ENCODE measurements at regions not wholly inside any gene's neighbourhood (a gene's known extent, or its start where the extent isn't known, plus 50 kb on each side); places are given as distances from the start of the nearest gene placed in this dataset.
"Not testable (repeated sequence)": the region's sequence is repeated elsewhere in the genome, so short reads cannot be mapped to it uniquely, and the experiment has no call there.

DNA sequence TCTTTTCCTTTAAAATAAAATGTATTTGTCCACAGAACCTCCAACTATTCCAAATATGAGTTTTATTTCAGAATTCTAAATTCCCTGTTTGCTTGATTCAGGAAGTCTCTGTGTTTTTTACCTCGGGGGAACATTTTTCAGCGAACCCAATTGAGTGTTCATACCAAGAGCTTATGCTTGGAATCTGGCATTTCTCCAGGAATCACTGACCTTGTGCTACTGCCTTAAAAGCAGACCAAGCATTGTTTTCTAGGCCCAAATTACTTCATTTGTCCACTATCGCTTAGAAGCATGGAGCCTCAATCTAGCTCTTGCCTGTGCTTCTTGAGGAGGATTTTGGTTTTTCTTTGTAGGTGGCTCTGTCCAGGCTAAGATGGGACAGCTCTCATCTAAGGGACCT, 59.4 kb downstream of the EBLN1 start:
- H3K4me1 ChIP-seq (ENCODE audit: insufficient read depth): no peaks in the 10 kb centered on the region
- no peak overlapping the region for H3K4me3 ChIP-seq
- H3K9me3 ChIP-seq: no peaks in the 10 kb centered on the region
- H3K36me3 ChIP-seq: no peaks in the 10 kb centered on the region
- WGBS, 3 donors: 20 to 28% (median 28%) methylated on average over 3 of the region's 3 CpGs
- no peak for TF ChIP-seq POLR2A (IDR thresholded peaks at IDR 0.05)
- TF ChIP-seq EP300 (IDR thresholded peaks at IDR 0.05): no peak
- TF ChIP-seq, protein P1, sequence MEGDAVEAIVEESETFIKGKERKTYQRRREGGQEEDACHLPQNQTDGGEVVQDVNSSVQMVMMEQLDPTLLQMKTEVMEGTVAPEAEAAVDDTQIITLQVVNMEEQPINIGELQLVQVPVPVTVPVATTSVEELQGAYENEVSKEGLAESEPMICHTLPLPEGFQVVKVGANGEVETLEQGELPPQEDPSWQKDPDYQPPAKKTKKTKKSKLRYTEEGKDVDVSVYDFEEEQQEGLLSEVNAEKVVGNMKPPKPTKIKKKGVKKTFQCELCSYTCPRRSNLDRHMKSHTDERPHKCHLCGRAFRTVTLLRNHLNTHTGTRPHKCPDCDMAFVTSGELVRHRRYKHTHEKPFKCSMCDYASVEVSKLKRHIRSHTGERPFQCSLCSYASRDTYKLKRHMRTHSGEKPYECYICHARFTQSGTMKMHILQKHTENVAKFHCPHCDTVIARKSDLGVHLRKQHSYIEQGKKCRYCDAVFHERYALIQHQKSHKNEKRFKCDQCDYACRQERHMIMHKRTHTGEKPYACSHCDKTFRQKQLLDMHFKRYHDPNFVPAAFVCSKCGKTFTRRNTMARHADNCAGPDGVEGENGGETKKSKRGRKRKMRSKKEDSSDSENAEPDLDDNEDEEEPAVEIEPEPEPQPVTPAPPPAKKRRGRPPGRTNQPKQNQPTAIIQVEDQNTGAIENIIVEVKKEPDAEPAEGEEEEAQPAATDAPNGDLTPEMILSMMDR (IDR thresholded peaks at IDR 0.05): no peak
- intact Hi-C loops (cut with DNase I): no loop called here
- H3K27me3 ChIP-seq: no peaks in the 10 kb centered on the region
- H3K27ac ChIP-seq: no peak overlapping the region
- DNase-seq: no peak

DNA sequence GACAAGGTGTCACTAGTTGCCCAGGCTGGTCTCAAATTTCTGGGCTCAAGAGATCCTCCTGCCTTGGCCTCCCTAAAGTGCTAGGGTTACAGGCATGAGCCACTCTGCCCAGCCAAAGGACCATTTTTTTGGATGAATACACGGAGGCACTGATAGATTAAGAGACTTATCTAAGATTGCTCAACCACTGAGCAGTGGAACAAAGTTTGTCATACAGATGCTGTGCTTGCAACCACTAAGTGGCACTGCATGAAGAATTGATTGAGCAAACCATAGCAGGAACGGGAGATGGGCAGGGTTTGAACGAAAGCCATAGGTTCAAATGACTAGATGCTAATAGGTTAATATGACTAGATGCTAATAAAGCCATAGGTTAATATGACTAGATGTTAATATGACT, 61.1 kb downstream of the EBLN1 start:
- H3K36me3 ChIP-seq: no peaks in the 10 kb centered on the region
- no peaks in the 10 kb centered on the region for H3K4me1 ChIP-seq (ENCODE audit: insufficient read depth)
- H3K9me3 ChIP-seq: no peaks in the 10 kb centered on the region
- no peak for TF ChIP-seq POLR2A (IDR thresholded peaks at IDR 0.05)
- TF ChIP-seq, protein P1 (IDR thresholded peaks at IDR 0.05): no peak
- WGBS, 3 donors: 67 to 76% (median 71%) methylated on average over 3 of the region's 3 CpGs
- DNase-seq: no peak
- H3K4me3 ChIP-seq: no peak overlapping the region
- intact Hi-C loops (cut with DNase I): no loop called here
- no peak overlapping the region for H3K27ac ChIP-seq
- no peaks in the 10 kb centered on the region for H3K27me3 ChIP-seq

DNA sequence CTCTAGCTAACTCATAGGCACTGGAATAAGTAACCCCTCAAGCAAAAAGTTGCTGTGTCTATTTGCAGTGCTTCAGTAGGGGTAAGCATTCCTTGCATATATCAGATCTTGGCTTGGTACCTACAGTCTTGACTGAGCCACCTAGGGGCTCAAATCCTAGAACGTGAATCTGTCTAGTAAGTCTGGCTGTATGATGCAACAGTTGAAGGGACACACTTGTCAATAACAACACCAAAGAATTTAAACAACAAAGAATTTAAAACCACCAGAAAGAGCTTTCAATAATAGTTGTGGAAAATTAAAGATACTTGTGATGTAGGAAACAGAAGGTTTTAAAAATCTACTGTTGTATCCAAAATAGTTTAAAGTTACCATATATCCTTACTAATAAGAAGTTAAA, 65.4 kb downstream of the EBLN1 start:
- H3K9me3 ChIP-seq: no peaks in the 10 kb centered on the region
- no peak for TF ChIP-seq EP300 (IDR thresholded peaks at IDR 0.05)
- 69 to 79% (median 71%) methylated on average over 1 of the region's 1 CpG for WGBS, 3 donors
- no peak for DNase-seq
- no peaks in the 10 kb centered on the region for H3K27me3 ChIP-seq
- no peaks in the 10 kb centered on the region for H3K4me1 ChIP-seq (ENCODE audit: insufficient read depth)
- no peak overlapping the region for H3K27ac ChIP-seq
- no peaks in the 10 kb centered on the region for H3K36me3 ChIP-seq
- no peak overlapping the region for H3K4me3 ChIP-seq
- intact Hi-C loops (cut with DNase I): no loop called here

DNA sequence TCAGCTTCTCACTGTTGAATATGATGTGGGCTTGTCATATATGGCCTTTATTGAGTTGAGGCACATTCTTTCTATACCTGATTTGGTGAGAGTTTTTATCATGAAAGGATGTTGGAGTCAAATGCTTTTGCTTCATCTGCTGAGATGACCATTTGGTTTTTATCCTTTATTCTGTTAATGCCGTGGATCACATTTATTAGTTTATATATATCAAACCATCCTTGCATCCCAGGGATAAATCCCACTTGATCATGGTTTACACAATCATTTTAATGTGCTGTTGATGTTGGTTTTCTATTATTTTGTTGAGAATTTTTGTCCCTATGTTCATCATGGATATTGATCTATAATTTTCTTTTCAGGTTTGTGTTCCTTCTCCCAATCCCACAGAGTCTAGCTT, 67.0 kb downstream of the EBLN1 start:
- H3K9me3 ChIP-seq: no peaks in the 10 kb centered on the region
- H3K36me3 ChIP-seq: no peaks in the 10 kb centered on the region
- TF ChIP-seq EP300 (IDR thresholded peaks at IDR 0.05) (no peak), POLR2A (IDR thresholded peaks at IDR 0.05) (no peak)
- TF ChIP-seq, protein P1 (IDR thresholded peaks at IDR 0.05): no peak
- H3K4me1 ChIP-seq (ENCODE audit: insufficient read depth): no peaks in the 10 kb centered on the region
- no peak overlapping the region for H3K27ac ChIP-seq
- DNase-seq: no peak
- WGBS, 3 donors: 84 to 92% (median 91%) methylated on average over 1 of the region's 1 CpG
- intact Hi-C loops (cut with DNase I): no loop called here
- no peak overlapping the region for H3K4me3 ChIP-seq
- no peaks in the 10 kb centered on the region for H3K27me3 ChIP-seq

DNA sequence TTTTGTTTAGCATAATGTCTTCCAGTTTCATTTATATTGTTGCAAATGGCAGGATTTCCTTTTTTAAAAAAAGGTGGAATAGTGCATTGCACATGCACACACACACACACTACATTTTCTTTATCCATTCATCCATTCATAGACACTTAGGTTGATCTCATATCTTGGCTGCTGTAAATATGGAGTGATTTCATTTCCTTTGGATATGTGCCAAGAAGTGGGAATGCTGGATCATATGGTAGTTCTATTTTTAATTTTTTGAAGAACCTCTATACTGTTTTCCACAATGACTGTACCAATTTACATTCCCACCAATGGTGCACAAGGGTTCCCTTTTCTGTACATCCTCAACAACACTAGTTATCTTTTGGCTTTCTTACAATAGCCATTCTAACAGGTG, 68.9 kb downstream of the EBLN1 start:
- TF ChIP-seq EP300 (IDR thresholded peaks at IDR 0.05): no peak
- TF ChIP-seq, protein P1 (IDR thresholded peaks at IDR 0.05): no peak
- intact Hi-C loops (cut with DNase I): no loop called here
- H3K36me3 ChIP-seq: no peaks in the 10 kb centered on the region
- H3K27me3 ChIP-seq: no peaks in the 10 kb centered on the region
- no peak for DNase-seq
- H3K4me3 ChIP-seq: no peak overlapping the region
- H3K27ac ChIP-seq: no peak overlapping the region
- no peaks in the 10 kb centered on the region for H3K9me3 ChIP-seq
- H3K4me1 ChIP-seq (ENCODE audit: insufficient read depth): no peaks in the 10 kb centered on the region

DNA sequence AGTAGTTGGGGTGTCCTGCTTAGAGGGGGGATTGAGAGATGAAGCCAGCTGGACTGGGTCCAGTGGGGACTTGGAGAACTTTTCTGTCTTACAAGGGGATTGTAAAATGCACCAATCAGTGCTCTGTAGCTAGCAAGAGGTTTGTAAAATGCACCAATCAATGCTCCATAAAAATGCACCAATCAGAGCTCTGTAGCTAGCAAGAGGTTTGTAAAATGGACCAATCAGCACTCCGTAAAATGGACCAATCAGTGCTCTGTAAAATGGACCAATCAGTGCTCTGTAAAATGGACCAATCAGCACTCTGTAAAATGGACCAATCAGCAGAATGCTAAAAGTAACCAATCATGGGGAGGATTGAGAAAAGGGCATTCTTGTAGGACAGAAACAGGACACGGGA, 71.9 kb downstream of the EBLN1 start:
- DNase-seq: not testable (repeated sequence)

More for the DNA sequence above, 71.9 kb downstream of the EBLN1 start:
- WGBS, 3 donors: 87 to 90% (median 90%) methylated on average over 2 of the region's 2 CpGs
- intact Hi-C loops (cut with DNase I); H3K27ac ChIP-seq; H3K4me3 ChIP-seq; H3K36me3 ChIP-seq; H3K4me1 ChIP-seq (ENCODE audit: insufficient read depth); H3K27me3 ChIP-seq; H3K9me3 ChIP-seq: not testable (repeated sequence)

Measured in ovary (tissue), 7 donors.